LNCAP (cell line): ENCODE measurements at regions not wholly inside any gene's neighbourhood (a gene's known extent, or its start where the extent isn't known, plus 50 kb on each side); places are given as distances from the start of the nearest gene placed in this dataset.

Source experiments
- CTCF ChIP-seq: fragments of 450-650 bp; IDR thresholded peaks from 2 replicates; pipeline ENCODE4 v1.5.1; 2017; ENCODE audit warnings: mild to moderate bottlenecking

GRCh38 chr15:29533647-29534046, 264.0 kb upstream of the NSMCE3 start:
- no peak for TF ChIP-seq CTCF

GRCh38 chr15:29532296-29532695, 262.7 kb upstream of the NSMCE3 start:
- TF ChIP-seq CTCF, result no peak

GRCh38 chr15:29530966-29531365, 261.3 kb upstream of the NSMCE3 start:
- TF ChIP-seq CTCF, result no peak

GRCh38 chr15:29529043-29529442, 259.4 kb upstream of the NSMCE3 start:
- TF ChIP-seq CTCF, result no peak

GRCh38 chr15:29528276-29528675, 258.7 kb upstream of the NSMCE3 start:
- no peak for TF ChIP-seq CTCF

GRCh38 chr15:29526802-29527201, 257.2 kb upstream of the NSMCE3 start:
- no peak for TF ChIP-seq CTCF

- TF ChIP-seq CTCF, result no peak
Measured at GRCh38 chr15:29522373-29523276, 253.0 kb upstream of the NSMCE3 start.
